SU-DHL-6 (cell line): ENCODE measurements at regions not wholly inside any gene's neighbourhood (a gene's known extent, or its start where the extent isn't known, plus 50 kb on each side); places are given as distances from the start of the nearest gene placed in this dataset.

ENCODE experiments used
- EZH2phosphoT487 ChIP-seq: fragments of 200-600 bp; sonication (generic), shearing (Covaris generic); conservative IDR thresholded peaks from 2 replicates; pipeline ENCODE4 v1.6.1; 2018; ENCODE audit warnings: mild to moderate bottlenecking, antibody characterized with exemption, low read length, moderate library complexity, mixed read lengths
- TF ChIP-seq, protein P1 (sequence below): fragments of 200-600 bp; sonication (generic); IDR thresholded peaks from one replicate; pipeline ENCODE4 v1.5.1; 2017; ENCODE audit warnings: antibody characterized with exemption, mild to moderate bottlenecking, low read length, moderate library complexity; ENCODE audit not compliant: insufficient read depth, poor library complexity, severe bottlenecking

DNA sequence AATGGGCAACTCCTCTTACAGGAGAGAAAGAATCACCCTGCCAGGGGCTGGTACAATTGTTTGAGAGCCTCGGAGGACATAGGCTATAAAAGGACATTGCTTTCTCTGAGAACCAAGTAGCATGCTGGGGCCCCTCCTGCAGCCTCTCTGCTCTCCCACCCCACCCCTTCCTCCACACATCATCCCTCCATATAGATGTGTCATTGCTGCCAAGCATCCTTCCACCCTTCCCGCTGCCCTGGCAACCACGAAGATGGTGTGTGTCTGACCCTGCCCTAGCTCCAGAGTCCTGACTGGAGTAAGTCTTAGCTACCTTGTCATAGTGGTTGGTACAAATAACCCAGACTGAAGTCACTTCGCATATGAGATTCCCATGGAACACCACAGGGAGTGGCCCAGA is 129.7 kb downstream of the SNX5 start:
- TF ChIP-seq, protein P1, sequence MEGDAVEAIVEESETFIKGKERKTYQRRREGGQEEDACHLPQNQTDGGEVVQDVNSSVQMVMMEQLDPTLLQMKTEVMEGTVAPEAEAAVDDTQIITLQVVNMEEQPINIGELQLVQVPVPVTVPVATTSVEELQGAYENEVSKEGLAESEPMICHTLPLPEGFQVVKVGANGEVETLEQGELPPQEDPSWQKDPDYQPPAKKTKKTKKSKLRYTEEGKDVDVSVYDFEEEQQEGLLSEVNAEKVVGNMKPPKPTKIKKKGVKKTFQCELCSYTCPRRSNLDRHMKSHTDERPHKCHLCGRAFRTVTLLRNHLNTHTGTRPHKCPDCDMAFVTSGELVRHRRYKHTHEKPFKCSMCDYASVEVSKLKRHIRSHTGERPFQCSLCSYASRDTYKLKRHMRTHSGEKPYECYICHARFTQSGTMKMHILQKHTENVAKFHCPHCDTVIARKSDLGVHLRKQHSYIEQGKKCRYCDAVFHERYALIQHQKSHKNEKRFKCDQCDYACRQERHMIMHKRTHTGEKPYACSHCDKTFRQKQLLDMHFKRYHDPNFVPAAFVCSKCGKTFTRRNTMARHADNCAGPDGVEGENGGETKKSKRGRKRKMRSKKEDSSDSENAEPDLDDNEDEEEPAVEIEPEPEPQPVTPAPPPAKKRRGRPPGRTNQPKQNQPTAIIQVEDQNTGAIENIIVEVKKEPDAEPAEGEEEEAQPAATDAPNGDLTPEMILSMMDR = no peak
- no peak for TF ChIP-seq EZH2phosphoT487
